ENCODE measurements at regions not wholly inside any gene's neighbourhood (a gene's known extent, or its start where the extent isn't known, plus 50 kb on each side); places are given as distances from the start of the nearest gene placed in this dataset.

DNA sequence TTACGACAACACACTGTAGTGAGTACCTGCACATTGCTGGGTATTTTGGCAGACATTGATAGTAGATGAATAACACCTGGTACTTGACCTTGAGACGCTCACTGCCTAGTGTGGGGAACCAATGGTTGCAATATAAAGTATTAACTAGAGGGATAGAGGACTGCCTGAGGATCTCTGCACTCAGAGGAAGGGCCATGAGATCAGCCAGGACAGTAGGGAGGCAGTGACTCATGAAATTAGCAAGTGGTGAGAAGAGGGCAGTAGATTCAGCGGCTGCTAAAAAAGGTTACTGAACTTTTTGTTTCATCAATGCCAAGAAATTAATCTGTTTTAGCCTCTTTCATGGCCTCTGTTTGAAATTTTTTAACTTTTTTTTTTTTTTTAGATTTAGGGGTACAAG lies 250.8 kb upstream of the TCF4 start:
- H3K4me1 ChIP-seq (ENCODE audit: insufficient read depth), result peaks cover 6% of the 10 kb centered on the region
- no peaks in the 10 kb centered on the region for H3K27me3 ChIP-seq
- intact Hi-C loops (cut with DNase I), result no loop called here
- H3K4me3 ChIP-seq, result no peak overlapping the region
- H3K36me3 ChIP-seq, result no peaks in the 10 kb centered on the region
- WGBS, 3 donors, result 34 to 54% (median 45%) methylated on average over 3 of the region's 3 CpGs
- no peak overlapping the region for H3K27ac ChIP-seq
- no peak for TF ChIP-seq POLR2A (IDR thresholded peaks at IDR 0.05)
- TF ChIP-seq, protein P1, sequence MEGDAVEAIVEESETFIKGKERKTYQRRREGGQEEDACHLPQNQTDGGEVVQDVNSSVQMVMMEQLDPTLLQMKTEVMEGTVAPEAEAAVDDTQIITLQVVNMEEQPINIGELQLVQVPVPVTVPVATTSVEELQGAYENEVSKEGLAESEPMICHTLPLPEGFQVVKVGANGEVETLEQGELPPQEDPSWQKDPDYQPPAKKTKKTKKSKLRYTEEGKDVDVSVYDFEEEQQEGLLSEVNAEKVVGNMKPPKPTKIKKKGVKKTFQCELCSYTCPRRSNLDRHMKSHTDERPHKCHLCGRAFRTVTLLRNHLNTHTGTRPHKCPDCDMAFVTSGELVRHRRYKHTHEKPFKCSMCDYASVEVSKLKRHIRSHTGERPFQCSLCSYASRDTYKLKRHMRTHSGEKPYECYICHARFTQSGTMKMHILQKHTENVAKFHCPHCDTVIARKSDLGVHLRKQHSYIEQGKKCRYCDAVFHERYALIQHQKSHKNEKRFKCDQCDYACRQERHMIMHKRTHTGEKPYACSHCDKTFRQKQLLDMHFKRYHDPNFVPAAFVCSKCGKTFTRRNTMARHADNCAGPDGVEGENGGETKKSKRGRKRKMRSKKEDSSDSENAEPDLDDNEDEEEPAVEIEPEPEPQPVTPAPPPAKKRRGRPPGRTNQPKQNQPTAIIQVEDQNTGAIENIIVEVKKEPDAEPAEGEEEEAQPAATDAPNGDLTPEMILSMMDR (IDR thresholded peaks at IDR 0.05), result no peak
- no peaks in the 10 kb centered on the region for H3K9me3 ChIP-seq
- DNase-seq, result no peak

DNA sequence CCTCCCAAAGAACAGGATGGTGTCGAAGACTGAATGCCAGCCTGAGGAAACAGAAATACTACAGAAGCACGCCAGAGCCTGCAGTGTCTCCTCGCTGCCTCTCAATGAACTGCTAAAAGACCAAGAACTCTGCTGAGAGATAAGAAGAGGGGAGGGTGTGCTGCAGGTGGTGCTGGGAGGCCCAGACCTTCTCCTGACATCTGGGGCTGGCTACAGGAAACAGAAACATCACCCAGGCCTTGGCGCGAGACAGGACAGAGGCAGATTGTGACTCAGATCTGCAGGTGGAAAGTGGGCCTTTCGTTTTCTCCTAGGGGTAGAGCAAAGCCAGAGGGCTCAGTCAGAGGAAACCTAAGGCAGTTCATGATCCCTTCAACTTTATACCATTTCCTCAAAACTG lies 250.3 kb upstream of the TCF4 start:
- H3K9me3 ChIP-seq, result no peaks in the 10 kb centered on the region
- no peaks in the 10 kb centered on the region for H3K36me3 ChIP-seq
- no peak overlapping the region for H3K4me3 ChIP-seq
- 83 to 88% (median 88%) methylated on average over 6 of the region's 6 CpGs for WGBS, 3 donors
- intact Hi-C loops (cut with DNase I), result no loop called here
- H3K27ac ChIP-seq, result no peak overlapping the region
- peaks cover 6% of the 10 kb centered on the region for H3K4me1 ChIP-seq (ENCODE audit: insufficient read depth)
- H3K27me3 ChIP-seq, result no peaks in the 10 kb centered on the region
- DNase-seq, result no peak
- TF ChIP-seq POLR2A (IDR thresholded peaks at IDR 0.05) (no peak), EP300 (IDR thresholded peaks at IDR 0.05) (no peak)
- TF ChIP-seq, protein P1 (IDR thresholded peaks at IDR 0.05), result no peak

- 47 to 75% (median 71%) methylated on average over 4 of the region's 4 CpGs for WGBS, 3 donors
- intact Hi-C loops (cut with DNase I), result no loop called here
Observed at GRCh38 chr18:55833543-55833942, 245.6 kb upstream of the TCF4 start.

GRCh38 chr18:55830544-55830943 lies 242.6 kb upstream of the TCF4 start:
- intact Hi-C loops (cut with DNase I), result no loop called here
- H3K4me1 ChIP-seq (ENCODE audit: insufficient read depth), result no peaks in the 10 kb centered on the region
- H3K9me3 ChIP-seq, result no peaks in the 10 kb centered on the region
- TF ChIP-seq POLR2A (IDR thresholded peaks at IDR 0.05) (no peak), EP300 (IDR thresholded peaks at IDR 0.05) (no peak)
- TF ChIP-seq, protein P1 (IDR thresholded peaks at IDR 0.05), result no peak
- DNase-seq, result no peak
- no peak overlapping the region for H3K4me3 ChIP-seq
- H3K27me3 ChIP-seq, result no peaks in the 10 kb centered on the region
- WGBS, 3 donors, result 90 to 93% (median 91%) methylated on average over 10 of the region's 10 CpGs
- H3K27ac ChIP-seq, result no peak overlapping the region
- no peaks in the 10 kb centered on the region for H3K36me3 ChIP-seq

More at GRCh38 chr18:55833543-55833942, 245.6 kb upstream of the TCF4 start:
- H3K36me3 ChIP-seq, result no peaks in the 10 kb centered on the region
- peaks cover 3% of the 10 kb centered on the region for H3K4me1 ChIP-seq (ENCODE audit: insufficient read depth)
- DNase-seq, result no peak
- no peak overlapping the region for H3K4me3 ChIP-seq
- H3K27me3 ChIP-seq, result no peaks in the 10 kb centered on the region
- no peaks in the 10 kb centered on the region for H3K9me3 ChIP-seq
- H3K27ac ChIP-seq, result no peak overlapping the region
- TF ChIP-seq, protein P1 (IDR thresholded peaks at IDR 0.05), result no peak
- no peak for TF ChIP-seq POLR2A (IDR thresholded peaks at IDR 0.05)
- TF ChIP-seq EP300 (IDR thresholded peaks at IDR 0.05), result no peak

DNA sequence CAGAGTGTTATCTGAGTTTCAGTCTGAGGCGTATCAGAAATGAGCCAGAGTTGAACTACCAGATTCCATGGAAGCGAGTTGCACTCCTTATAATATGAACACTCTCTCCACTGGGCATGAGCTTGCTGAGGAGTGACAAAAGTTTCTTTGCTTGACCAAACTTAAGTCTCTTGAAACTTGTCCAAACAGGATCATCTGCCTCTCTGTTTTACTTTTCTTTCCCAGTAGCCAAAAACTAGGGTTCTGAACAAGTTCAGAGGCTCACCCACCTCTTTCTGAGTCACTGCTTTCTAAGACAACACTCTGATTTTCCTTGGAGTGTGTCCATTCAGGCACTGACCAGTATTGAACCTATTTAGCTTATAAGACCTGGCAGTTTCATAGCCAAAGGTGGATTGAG lies 233.2 kb upstream of the TCF4 start:
- Histone ChIP-seq H3K4me1 (ENCODE audit: insufficient read depth) (peaks cover 6% of the 10 kb centered on the region), H3K36me3 (no peaks in the 10 kb centered on the region), H3K27me3 (no peaks in the 10 kb centered on the region), H3K27ac (no peak overlapping the region), H3K4me3 (no peak overlapping the region), H3K9me3 (no peaks in the 10 kb centered on the region)
- DNase-seq, result no peak
- WGBS, 3 donors, result 39 to 47% (median 45%) methylated on average over 2 of the region's 2 CpGs
- intact Hi-C loops (cut with DNase I), result no loop called here
- TF ChIP-seq POLR2A (IDR thresholded peaks at IDR 0.05) (no peak), EP300 (IDR thresholded peaks at IDR 0.05) (no peak)
- TF ChIP-seq, protein P1 (IDR thresholded peaks at IDR 0.05), result no peak

All from ovary (tissue), 7 donors.